Ishikawa (cell line): ENCODE measurements at regions not wholly inside any gene's neighbourhood (a gene's known extent, or its start where the extent isn't known, plus 50 kb on each side); places are given as distances from the start of the nearest gene placed in this dataset.

Source experiments
- CEBPB ChIP-seq: IDR thresholded peaks from 2 replicates; pipeline ENCODE4 v1.6.1; 2012
- CREB1 ChIP-seq: IDR thresholded peaks from 2 replicates; pipeline ENCODE4 v1.6.1; 2012; ENCODE audit warnings: low read depth
- EGR1 ChIP-seq: IDR thresholded peaks from 2 replicates; pipeline ENCODE4 v1.6.1; 2012
- EP300 ChIP-seq: IDR thresholded peaks from 2 replicates; pipeline ENCODE4 v1.6.1; 2012; ENCODE audit warnings: borderline replicate concordance
- FOXM1 ChIP-seq: IDR thresholded peaks from 2 replicates; pipeline ENCODE4 v1.6.1; 2012; ENCODE audit warnings: low read depth, borderline replicate concordance
- MAX ChIP-seq: IDR thresholded peaks from 2 replicates; pipeline ENCODE4 v1.6.1; 2012
- NFIC ChIP-seq: IDR thresholded peaks from 2 replicates; pipeline ENCODE4 v1.6.1; 2012
- RAD21 ChIP-seq: IDR thresholded peaks from 2 replicates; pipeline ENCODE4 v1.6.1; 2012; ENCODE audit warnings: low read depth
- TAF1 ChIP-seq: IDR thresholded peaks from 2 replicates; pipeline ENCODE4 v1.6.1; 2012; ENCODE audit warnings: low read depth, mild to moderate bottlenecking
- TCF12 ChIP-seq: IDR thresholded peaks from 2 replicates; pipeline ENCODE4 v1.6.1; 2012; ENCODE audit warnings: low read depth
- TEAD4 ChIP-seq: IDR thresholded peaks from 2 replicates; pipeline ENCODE4 v1.6.1; 2012
- YY1 ChIP-seq: IDR thresholded peaks from 2 replicates; pipeline ENCODE4 v1.6.1; 2012; ENCODE audit warnings: low read depth
- ZBTB7A ChIP-seq: IDR thresholded peaks from 2 replicates; pipeline ENCODE4 v1.6.1; 2012; ENCODE audit warnings: low read depth
- TF ChIP-seq, protein P1 (sequence below): IDR thresholded peaks from 2 replicates; pipeline ENCODE4 v1.6.1; 2012; ENCODE audit warnings: low read depth, mild to moderate bottlenecking
- TF ChIP-seq, protein P2 (sequence below): IDR thresholded peaks from 2 replicates; pipeline ENCODE4 v1.6.1; 2012

- TF ChIP-seq ZBTB7A: no peak
- no peak for TF ChIP-seq TEAD4
- no peak for TF ChIP-seq FOXM1
- TF ChIP-seq TCF12: no peak
- no peak for TF ChIP-seq EP300
- TF ChIP-seq, protein P1, sequence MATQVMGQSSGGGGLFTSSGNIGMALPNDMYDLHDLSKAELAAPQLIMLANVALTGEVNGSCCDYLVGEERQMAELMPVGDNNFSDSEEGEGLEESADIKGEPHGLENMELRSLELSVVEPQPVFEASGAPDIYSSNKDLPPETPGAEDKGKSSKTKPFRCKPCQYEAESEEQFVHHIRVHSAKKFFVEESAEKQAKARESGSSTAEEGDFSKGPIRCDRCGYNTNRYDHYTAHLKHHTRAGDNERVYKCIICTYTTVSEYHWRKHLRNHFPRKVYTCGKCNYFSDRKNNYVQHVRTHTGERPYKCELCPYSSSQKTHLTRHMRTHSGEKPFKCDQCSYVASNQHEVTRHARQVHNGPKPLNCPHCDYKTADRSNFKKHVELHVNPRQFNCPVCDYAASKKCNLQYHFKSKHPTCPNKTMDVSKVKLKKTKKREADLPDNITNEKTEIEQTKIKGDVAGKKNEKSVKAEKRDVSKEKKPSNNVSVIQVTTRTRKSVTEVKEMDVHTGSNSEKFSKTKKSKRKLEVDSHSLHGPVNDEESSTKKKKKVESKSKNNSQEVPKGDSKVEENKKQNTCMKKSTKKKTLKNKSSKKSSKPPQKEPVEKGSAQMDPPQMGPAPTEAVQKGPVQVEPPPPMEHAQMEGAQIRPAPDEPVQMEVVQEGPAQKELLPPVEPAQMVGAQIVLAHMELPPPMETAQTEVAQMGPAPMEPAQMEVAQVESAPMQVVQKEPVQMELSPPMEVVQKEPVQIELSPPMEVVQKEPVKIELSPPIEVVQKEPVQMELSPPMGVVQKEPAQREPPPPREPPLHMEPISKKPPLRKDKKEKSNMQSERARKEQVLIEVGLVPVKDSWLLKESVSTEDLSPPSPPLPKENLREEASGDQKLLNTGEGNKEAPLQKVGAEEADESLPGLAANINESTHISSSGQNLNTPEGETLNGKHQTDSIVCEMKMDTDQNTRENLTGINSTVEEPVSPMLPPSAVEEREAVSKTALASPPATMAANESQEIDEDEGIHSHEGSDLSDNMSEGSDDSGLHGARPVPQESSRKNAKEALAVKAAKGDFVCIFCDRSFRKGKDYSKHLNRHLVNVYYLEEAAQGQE: no peak
- TF ChIP-seq CEBPB: no peak
- TF ChIP-seq YY1: no peak
- no peak for TF ChIP-seq TAF1
- TF ChIP-seq RAD21: no peak
- TF ChIP-seq EGR1: no peak
- TF ChIP-seq CREB1: no peak
- no peak for TF ChIP-seq MAX
- TF ChIP-seq, protein P2, sequence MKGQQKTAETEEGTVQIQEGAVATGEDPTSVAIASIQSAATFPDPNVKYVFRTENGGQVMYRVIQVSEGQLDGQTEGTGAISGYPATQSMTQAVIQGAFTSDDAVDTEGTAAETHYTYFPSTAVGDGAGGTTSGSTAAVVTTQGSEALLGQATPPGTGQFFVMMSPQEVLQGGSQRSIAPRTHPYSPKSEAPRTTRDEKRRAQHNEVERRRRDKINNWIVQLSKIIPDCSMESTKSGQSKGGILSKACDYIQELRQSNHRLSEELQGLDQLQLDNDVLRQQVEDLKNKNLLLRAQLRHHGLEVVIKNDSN: no peak
- no peak for TF ChIP-seq NFIC
Measured at GRCh38 chr1:95659166-95659565, 425.2 kb downstream of the RWDD3 start.

- no peak for TF ChIP-seq FOXM1
- no peak for TF ChIP-seq TEAD4
- no peak for TF ChIP-seq TAF1
- no peak for TF ChIP-seq RAD21
- TF ChIP-seq, protein P1: no peak
- TF ChIP-seq NFIC: no peak
- TF ChIP-seq EP300: no peak
Measured at GRCh38 chr1:95659588-95659987, 425.6 kb downstream of the RWDD3 start.

- TF ChIP-seq ZBTB7A: no peak
- TF ChIP-seq NFIC: no peak
- TF ChIP-seq RAD21: no peak
- TF ChIP-seq EGR1: no peak
Measured at GRCh38 chr1:95660736-95661135, 426.7 kb downstream of the RWDD3 start.

DNA sequence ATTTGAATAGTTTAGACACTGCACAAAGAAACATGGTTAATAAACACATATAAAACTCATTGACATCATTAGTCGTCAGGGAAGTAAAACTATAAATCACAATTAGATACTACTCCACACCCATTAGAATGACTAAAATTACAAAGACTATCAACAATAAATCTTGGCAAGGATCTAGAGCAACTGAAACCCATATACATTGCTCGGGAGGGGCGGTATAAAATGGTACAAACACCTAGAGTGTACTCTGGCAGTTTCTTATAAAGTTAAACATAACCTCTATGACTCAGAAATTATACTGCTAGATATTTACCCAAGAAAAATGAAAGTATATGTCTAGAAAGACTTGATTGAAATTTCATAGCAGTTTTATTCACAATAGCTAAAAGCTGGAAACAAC lies 434.2 kb downstream of the RWDD3 start:
- no peak for TF ChIP-seq CREB1
- no peak for TF ChIP-seq CEBPB
- TF ChIP-seq YY1: no peak
- TF ChIP-seq, protein P2: no peak
- no peak for TF ChIP-seq MAX
- TF ChIP-seq, protein P1: no peak
- TF ChIP-seq RAD21: no peak
- TF ChIP-seq TAF1: no peak
- TF ChIP-seq FOXM1: no peak
- TF ChIP-seq EP300: no peak
- no peak for TF ChIP-seq TEAD4

DNA sequence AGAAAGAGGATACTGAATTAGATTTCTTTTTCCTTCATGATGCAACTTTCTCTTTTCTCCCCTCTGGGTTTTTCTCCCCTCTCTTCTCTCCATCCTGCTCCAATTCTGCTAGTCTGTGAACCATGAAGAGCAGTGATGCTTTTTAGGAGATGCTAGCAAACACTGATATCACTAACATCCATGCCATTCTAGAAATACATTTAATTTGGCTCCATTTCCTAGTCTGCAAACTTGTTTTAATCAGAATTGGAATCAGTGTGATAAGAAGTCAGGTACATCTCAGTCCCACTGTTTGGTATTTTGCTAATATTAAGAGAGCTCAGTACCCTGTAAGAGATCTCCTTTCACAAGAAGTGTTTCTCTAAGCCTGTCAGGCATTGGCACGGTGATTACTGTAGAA lies 437.1 kb downstream of the RWDD3 start:
- TF ChIP-seq TCF12 (no peak), CEBPB (no peak), CREB1 (no peak), EP300 (no peak), YY1 (no peak), NFIC (no peak), FOXM1 (no peak), RAD21 (no peak), TEAD4 (no peak)
- TF ChIP-seq, protein P2: no peak
